IMR-90 (cell line): ENCODE measurements at regions not wholly inside any gene's neighbourhood (a gene's known extent, or its start where the extent isn't known, plus 50 kb on each side); places are given as distances from the start of the nearest gene placed in this dataset.
"Not testable (repeated sequence)": the region's sequence is repeated elsewhere in the genome, so short reads cannot be mapped to it uniquely, and the experiment has no call there.

Source experiments
- BHLHE40 ChIP-seq: fragments of 150-350 bp; IDR thresholded peaks from 2 replicates; pipeline ENCODE4 v1.6.1; 2016; ENCODE audit warnings: mild to moderate bottlenecking, low read depth, low read length
- CEBPB ChIP-seq: IDR thresholded peaks from 2 replicates; pipeline ENCODE4 v1.6.1; 2012; ENCODE audit warnings: low read depth, low read length, improper control_type of control experiment
- FOS ChIP-seq: fragments of 150-350 bp; IDR thresholded peaks from 2 replicates; pipeline ENCODE4 v1.6.1; 2016; ENCODE audit warnings: low read depth, low read length
- MAZ ChIP-seq: IDR thresholded peaks from 2 replicates; pipeline ENCODE4 v1.6.1; 2012; ENCODE audit warnings: low read depth, mild to moderate bottlenecking, low read length, improper control_type of control experiment, moderate library complexity, borderline replicate concordance
- MXI1 ChIP-seq: IDR thresholded peaks from 2 replicates; pipeline ENCODE4 v1.6.1; 2012; ENCODE audit warnings: low read depth, mild to moderate bottlenecking, low read length, moderate library complexity, borderline replicate concordance
- POLR2A ChIP-seq: IDR thresholded peaks from 2 replicates; pipeline ENCODE4 v1.6.1; 2012; ENCODE audit warnings: mild to moderate bottlenecking, low read depth, low read length
- RAD21 ChIP-seq: IDR thresholded peaks from 2 replicates; pipeline ENCODE4 v1.6.1; 2012; ENCODE audit warnings: low read length, improper control_type of control experiment
- RCOR1 ChIP-seq: IDR thresholded peaks from 2 replicates; pipeline ENCODE4 v1.6.1; 2012; ENCODE audit warnings: mild to moderate bottlenecking, low read length, improper control_type of control experiment; ENCODE audit not compliant: insufficient replicate concordance
- RFX5 ChIP-seq: IDR thresholded peaks from 2 replicates; pipeline ENCODE4 v1.8.0; 2012; ENCODE audit warnings: low read depth, mild to moderate bottlenecking, low read length, moderate library complexity
- TF ChIP-seq, protein P1 (sequence below): conservative IDR thresholded peaks from 2 replicates; pipeline ENCODE4 v1.5.1; 2012; ENCODE audit warnings: mild to moderate bottlenecking, low read depth, low read length, improper control_type of control experiment
- TF ChIP-seq, protein P2 (sequence below): fragments of 150-350 bp; IDR thresholded peaks from 2 replicates; pipeline ENCODE4 v1.6.1; 2017; ENCODE audit warnings: mild to moderate bottlenecking, antibody characterized with exemption, low read length, low read depth

DNA sequence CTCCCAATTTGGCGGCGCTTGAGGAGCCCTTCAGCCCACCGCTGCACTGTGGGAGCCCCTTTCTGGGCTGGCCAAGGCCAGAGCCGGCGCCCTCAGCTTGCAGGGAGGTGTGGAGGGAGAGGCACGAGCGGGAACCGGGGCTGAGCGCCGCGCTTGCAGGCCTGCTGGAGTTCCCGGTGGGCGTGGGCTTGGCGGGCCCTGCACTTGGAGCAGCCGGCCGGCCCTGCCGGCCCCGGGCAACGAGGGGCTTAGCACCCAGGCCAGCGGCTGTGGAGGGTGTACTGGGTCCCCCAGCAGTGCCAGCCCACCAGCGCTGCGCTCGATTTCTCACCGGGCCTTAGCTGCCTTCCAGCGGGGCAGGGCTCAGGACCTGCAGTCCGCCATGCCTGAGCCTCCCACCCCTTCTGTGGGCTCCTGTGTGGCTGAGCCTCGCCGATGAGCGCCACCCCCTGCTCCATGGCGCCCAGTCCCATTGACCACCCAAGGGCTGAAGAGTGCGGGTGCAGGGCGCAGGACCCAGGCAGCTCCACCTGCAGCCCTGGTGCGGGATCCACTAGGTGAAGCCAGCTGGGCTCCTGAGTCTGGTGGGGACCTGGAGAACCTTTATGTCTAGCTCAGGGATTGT lies 815.4 kb upstream of the B3GALT2 start:
- not testable (repeated sequence) for TF ChIP-seq MXI1, CEBPB, POLR2A, RCOR1, MAZ, BHLHE40, RFX5, RAD21, FOS
- TF ChIP-seq, protein P1, sequence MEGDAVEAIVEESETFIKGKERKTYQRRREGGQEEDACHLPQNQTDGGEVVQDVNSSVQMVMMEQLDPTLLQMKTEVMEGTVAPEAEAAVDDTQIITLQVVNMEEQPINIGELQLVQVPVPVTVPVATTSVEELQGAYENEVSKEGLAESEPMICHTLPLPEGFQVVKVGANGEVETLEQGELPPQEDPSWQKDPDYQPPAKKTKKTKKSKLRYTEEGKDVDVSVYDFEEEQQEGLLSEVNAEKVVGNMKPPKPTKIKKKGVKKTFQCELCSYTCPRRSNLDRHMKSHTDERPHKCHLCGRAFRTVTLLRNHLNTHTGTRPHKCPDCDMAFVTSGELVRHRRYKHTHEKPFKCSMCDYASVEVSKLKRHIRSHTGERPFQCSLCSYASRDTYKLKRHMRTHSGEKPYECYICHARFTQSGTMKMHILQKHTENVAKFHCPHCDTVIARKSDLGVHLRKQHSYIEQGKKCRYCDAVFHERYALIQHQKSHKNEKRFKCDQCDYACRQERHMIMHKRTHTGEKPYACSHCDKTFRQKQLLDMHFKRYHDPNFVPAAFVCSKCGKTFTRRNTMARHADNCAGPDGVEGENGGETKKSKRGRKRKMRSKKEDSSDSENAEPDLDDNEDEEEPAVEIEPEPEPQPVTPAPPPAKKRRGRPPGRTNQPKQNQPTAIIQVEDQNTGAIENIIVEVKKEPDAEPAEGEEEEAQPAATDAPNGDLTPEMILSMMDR: not testable (repeated sequence)
- TF ChIP-seq, protein P2, sequence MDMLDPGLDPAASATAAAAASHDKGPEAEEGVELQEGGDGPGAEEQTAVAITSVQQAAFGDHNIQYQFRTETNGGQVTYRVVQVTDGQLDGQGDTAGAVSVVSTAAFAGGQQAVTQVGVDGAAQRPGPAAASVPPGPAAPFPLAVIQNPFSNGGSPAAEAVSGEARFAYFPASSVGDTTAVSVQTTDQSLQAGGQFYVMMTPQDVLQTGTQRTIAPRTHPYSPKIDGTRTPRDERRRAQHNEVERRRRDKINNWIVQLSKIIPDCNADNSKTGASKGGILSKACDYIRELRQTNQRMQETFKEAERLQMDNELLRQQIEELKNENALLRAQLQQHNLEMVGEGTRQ: not testable (repeated sequence)
